NB4 (cell line): ENCODE measurements at regions not wholly inside any gene's neighbourhood (a gene's known extent, or its start where the extent isn't known, plus 50 kb on each side); places are given as distances from the start of the nearest gene placed in this dataset.

Source experiments
- POLR2A ChIP-seq: IDR thresholded peaks from 2 replicates; pipeline ENCODE4 v1.6.1; 2011; ENCODE audit warnings: mild to moderate bottlenecking; ENCODE audit not compliant: insufficient read length; ENCODE audit errors: extremely low read depth
- TF ChIP-seq, protein P1 (sequence below): IDR thresholded peaks from one replicate; pipeline ENCODE4 v1.5.1; 2012; ENCODE audit warnings: low read depth, low read length
- TF ChIP-seq, protein P2 (sequence below): IDR thresholded peaks from 2 replicates; pipeline ENCODE4 v1.6.1; 2011; ENCODE audit warnings: low read depth, low read length

DNA sequence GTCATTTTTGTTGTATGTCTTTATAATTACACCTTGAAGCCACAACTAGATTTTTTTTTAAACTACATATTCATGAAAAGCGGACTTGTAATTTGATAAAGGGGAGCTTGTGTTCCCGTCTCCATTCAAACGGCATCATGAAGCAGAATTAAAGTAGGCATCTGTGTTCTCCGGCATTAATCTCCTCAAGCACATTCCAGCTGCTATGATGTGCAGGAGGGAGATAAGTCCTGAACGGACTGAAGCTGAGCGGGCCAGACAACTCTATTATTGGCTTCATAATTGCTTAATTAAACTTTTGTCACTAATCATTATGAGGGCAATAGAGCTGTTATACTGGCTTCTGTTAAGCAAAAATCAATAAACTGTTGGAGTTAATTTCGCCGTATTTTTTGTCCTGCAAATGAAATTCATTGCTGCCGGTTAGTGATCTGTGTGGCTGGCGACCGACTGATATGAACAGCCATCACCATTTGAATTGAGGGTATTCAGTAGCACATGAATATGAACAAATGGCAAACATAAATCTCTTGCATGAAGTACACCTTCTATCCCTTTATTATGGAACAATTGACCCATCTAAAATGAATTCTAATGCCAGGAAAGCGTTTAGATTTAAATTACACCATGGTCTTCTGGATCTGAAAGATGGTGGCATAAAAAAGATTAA, 408.8 kb upstream of the IRX1 start:
- TF ChIP-seq, protein P1, sequence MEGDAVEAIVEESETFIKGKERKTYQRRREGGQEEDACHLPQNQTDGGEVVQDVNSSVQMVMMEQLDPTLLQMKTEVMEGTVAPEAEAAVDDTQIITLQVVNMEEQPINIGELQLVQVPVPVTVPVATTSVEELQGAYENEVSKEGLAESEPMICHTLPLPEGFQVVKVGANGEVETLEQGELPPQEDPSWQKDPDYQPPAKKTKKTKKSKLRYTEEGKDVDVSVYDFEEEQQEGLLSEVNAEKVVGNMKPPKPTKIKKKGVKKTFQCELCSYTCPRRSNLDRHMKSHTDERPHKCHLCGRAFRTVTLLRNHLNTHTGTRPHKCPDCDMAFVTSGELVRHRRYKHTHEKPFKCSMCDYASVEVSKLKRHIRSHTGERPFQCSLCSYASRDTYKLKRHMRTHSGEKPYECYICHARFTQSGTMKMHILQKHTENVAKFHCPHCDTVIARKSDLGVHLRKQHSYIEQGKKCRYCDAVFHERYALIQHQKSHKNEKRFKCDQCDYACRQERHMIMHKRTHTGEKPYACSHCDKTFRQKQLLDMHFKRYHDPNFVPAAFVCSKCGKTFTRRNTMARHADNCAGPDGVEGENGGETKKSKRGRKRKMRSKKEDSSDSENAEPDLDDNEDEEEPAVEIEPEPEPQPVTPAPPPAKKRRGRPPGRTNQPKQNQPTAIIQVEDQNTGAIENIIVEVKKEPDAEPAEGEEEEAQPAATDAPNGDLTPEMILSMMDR, result no peak
- no peak for TF ChIP-seq POLR2A
- TF ChIP-seq, protein P2, sequence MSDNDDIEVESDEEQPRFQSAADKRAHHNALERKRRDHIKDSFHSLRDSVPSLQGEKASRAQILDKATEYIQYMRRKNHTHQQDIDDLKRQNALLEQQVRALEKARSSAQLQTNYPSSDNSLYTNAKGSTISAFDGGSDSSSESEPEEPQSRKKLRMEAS, result no peak
